ENCODE measurements at regions not wholly inside any gene's neighbourhood (a gene's known extent, or its start where the extent isn't known, plus 50 kb on each side); places are given as distances from the start of the nearest gene placed in this dataset.

- TF ChIP-seq CTCF (IDR thresholded peaks at IDR 0.05; ENCODE audit: poor library complexity, severe bottlenecking) (no peak), TAF1 (IDR thresholded peaks at IDR 0.05; ENCODE audit: low read depth) (no peak), EZH2 (IDR thresholded peaks at IDR 0.05; ENCODE audit: borderline replicate concordance, insufficient read depth, low read length, poor library complexity, severe bottlenecking) (no peak)
These were observed 156.0 kb downstream of the UGT8 start for GRCh38 chr4:114754616-114755015.

Measured in neural cell (in vitro differentiated cells).